ENCODE measurements at regions not wholly inside any gene's neighbourhood (a gene's known extent, or its start where the extent isn't known, plus 50 kb on each side); places are given as distances from the start of the nearest gene placed in this dataset.

GRCh38 chr1:198086051-198086745 is 70.6 kb upstream of the NEK7 start:
- TF ChIP-seq CTCF (IDR thresholded peaks at IDR 0.05 in 4 of 5, conservative IDR thresholded peaks at IDR 0.05 in 1 of 5) (no peak), POLR2A (IDR thresholded peaks at IDR 0.05) (no peak)
